Middle frontal gyrus (tissue), 1 donor: ENCODE measurements at regions not wholly inside any gene's neighbourhood (a gene's known extent, or its start where the extent isn't known, plus 50 kb on each side); places are given as distances from the start of the nearest gene placed in this dataset.
"Not testable (repeated sequence)": the region's sequence is repeated elsewhere in the genome, so short reads cannot be mapped to it uniquely, and the experiment has no call there.

ENCODE experiments used
- DNase-seq: peaks from one replicate; pipeline ENCODE4 v3.0.0-alpha.2; 2015; ENCODE audit warnings: low spot score; ENCODE audit errors: extremely low spot score

- DNase-seq, result no peak
Observed at GRCh38 chr14:25349269-25349668, 299.3 kb upstream of the STXBP6 start.

DNA sequence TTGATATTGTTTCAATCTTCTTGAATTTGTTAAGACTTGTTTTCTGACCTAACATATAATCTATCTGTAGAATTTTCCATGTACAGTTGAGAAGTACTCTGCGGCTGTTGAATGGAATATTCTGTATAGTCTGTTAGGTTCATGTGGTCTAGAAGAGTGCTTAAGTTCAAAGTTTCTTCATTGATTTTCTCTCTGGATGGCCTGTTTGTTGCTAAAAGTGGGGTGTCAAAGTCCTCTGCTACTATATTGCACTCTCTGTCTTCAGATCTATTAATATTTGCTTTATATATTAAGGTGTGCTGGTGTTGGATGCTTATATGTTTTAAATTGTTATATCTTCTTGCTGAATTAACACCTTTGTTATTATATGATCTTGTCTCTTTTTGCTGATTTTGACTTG, 290.9 kb upstream of the STXBP6 start:
- no peak for DNase-seq

- DNase-seq, result no peak
Observed at GRCh38 chr14:25322784-25323183, 272.8 kb upstream of the STXBP6 start.

- not testable (repeated sequence) for DNase-seq
Observed at GRCh38 chr14:25316007-25316406, 266.1 kb upstream of the STXBP6 start.

GRCh38 chr14:25308244-25308643, 258.3 kb upstream of the STXBP6 start:
- DNase-seq, result no peak

DNA sequence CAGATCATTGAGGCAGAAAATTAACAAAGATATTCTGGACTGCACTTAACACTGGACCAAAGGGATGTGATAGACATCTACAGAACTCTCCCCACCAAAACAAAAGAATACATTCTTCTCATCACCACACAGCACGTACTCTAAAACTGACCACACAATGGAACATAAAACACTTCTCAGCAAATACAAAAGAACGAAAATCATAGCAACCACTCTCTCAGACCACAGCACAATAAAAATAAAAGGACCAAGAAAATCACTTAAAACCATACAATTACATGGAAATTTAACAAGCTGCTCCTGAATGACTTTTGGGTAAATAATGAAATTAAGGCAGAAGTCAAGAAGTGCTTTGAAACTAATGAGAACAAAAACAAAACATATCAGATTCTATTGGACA, 254.0 kb upstream of the STXBP6 start:
- DNase-seq, result no peak

- no peak for DNase-seq
Observed at GRCh38 chr14:25298238-25298637, 248.3 kb upstream of the STXBP6 start.

DNA sequence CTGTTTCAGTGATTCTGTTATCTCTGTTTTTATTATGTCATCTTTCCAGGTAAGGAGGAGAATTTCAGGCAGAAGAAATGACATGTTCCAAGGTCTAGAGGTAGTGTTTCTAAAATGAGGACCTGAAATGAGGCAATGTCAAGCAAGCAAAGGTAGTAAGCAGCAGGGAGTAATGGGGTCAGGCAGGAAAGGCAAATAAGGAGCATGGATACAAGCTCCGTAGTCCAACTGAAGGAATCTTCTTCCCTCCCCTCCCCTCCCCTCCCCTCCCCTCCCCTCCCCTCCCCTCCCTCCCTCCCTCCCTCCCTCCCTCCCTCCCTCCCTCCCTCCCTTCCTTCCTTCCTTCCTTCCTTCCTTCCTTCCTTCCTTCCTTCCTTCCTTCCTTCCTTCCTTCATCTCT, 240.2 kb upstream of the STXBP6 start:
- not testable (repeated sequence) for DNase-seq

GRCh38 chr14:25274529-25274928, 224.6 kb upstream of the STXBP6 start:
- no peak for DNase-seq

GRCh38 chr14:25267186-25267585, 217.2 kb upstream of the STXBP6 start:
- DNase-seq, result no peak

DNA sequence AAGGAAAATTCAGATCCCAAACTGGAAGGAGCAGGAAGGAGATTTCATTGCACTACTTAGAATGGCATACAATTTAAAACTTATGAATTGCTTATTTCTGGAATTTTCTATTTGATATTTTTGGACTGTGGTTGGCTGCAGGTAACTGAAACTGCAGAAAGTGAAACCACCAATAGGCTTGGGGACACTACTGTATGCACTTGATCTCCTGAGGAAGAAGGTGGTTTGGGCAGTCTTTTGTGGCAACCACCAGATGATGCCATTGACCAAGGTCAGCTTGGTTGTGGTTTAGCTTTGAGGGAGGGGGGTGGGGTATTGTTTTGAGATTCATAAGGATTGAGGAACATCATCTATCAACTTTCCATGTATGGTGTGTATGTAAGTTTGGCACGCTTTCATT, 209.5 kb upstream of the STXBP6 start:
- DNase-seq, result no peak

- DNase-seq, result no peak
Observed at GRCh38 chr14:25252793-25253192, 202.8 kb upstream of the STXBP6 start.

- no peak for DNase-seq
Observed at GRCh38 chr14:25250516-25250915, 200.6 kb upstream of the STXBP6 start.

DNA sequence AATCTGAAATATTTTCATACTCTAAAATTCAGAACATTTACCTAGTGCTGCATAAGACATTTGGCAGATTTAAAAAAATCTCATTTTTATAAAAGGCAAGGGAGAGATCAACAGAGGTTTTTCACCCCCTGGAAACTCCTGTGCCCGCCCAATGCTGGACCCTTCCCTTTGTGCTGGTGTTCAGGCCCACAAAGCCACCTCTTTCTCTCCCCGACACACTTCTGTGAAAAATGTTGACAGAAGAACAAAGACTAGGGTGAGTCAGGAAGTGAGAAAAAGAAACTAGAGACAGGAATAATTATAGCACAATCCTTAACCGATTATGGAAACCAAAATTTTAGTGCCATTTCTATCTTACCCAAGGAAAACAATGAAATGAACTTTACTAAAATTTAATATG, 197.7 kb upstream of the STXBP6 start:
- DNase-seq, result peak; percentile 40

GRCh38 chr14:25246751-25247150, 196.8 kb upstream of the STXBP6 start:
- no peak for DNase-seq

- DNase-seq, result no peak
Observed at GRCh38 chr14:25239170-25239569, 189.2 kb upstream of the STXBP6 start.

DNA sequence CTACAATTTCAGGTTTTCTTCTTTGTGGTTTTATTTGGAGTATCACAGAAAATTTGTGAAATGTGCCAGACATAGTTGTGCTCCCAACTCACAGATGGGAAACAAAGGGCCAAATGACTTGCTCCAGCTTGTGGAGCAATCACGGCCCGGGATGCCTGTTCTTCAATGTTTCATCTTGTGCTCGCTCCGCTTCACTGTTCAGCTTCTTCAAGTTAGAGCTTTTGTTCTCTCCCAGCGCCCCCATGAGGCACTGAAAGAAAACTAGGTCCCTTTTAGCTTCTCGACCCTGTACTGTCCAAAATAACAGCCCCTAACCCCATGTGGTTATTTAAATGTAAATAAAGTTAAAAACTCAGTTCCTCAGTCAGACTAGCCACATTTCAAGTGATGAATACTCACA, 187.9 kb upstream of the STXBP6 start:
- DNase-seq, result no peak

DNA sequence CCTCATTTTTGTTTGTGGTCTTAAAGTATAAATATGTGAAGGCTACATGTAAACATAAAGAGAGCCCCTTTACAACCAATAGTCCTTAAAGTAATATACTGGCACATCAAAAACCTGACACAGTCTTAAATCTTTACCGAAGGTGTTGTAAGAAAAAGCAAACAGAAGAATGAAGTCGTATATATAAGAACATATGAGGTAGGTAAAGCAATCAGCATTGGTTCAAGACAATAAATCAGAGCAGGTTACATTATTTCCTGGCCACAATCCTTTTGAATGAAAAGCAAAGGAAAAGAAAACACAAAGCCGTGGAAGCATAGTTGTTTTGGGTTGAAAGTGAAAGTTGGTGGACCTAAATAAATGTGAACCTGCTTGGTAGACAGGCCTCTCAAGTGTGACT, 183.7 kb upstream of the STXBP6 start:
- DNase-seq, result no peak

DNA sequence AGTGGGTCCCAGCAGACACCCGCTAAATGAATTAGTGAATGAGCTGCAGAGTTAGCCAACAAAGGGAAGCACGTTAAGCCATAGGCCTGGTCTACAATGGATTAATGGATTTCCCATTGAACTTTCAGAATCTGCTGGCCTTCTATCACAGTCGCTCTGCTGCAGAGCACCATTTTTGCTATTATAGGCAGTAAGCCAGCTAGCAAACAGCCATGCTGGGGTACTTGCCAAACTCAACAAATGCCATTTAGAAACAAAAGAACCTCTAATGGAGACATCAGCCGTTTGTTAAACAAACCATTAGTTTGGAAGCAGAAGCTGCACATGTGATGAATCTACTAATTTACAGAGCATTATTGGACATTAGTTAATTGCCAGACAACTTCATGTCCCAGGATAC, 181.1 kb upstream of the STXBP6 start:
- no peak for DNase-seq

DNA sequence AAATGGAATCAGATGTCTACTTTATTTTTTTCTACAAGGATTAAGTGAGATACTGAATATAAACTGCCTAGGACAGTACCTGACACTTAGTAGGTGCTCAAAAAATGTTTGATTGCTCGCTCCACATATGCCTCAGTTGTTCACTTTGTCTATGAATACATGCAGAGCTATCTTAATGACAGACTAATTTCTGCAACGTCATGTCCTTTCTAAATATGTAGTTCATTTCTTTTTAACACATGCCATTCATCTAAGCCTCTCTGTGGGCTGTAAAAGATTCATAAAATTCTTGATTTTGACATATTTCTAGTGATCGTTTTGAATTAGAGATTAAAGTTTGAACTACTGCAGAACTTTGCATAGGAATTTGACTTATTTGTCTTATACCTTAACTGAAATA, 176.3 kb upstream of the STXBP6 start:
- no peak for DNase-seq

GRCh38 chr14:25222256-25222655, 172.3 kb upstream of the STXBP6 start:
- no peak for DNase-seq

- no peak for DNase-seq
Observed at GRCh38 chr14:25220514-25220913, 170.6 kb upstream of the STXBP6 start.

- DNase-seq, result no peak
Observed at GRCh38 chr14:25215607-25216006, 165.7 kb upstream of the STXBP6 start.

DNA sequence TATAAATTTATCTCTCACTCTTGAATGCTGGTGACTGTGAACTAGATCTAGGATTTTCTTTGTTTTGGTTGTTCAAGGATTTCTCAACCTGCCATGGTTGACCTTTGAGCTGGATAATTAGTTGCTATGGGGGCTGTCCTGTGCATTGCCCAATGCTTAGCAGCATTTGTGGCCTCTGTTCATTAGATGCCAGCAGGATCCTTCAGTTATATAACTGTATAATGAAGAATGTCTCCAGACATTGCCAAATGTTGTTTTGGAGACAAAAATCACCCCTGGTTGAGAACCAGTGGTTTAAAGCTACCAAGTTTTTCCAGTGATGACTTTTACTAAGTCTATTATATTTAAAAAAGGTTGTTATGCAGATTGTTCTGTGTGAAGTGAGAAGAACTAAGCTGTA, 147.9 kb upstream of the STXBP6 start:
- no peak for DNase-seq
